ENCODE measurements at regions not wholly inside any gene's neighbourhood (a gene's known extent, or its start where the extent isn't known, plus 50 kb on each side); places are given as distances from the start of the nearest gene placed in this dataset.

- Histone ChIP-seq H3K4me3 (no peak overlapping the region), H3K27ac (no peak overlapping the region), H3K27me3 (replicated peaks; ENCODE audit: insufficient read depth) (no peaks in the 10 kb centered on the region), H3K9me3 (no peaks in the 10 kb centered on the region), H3K36me3 (no peaks in the 10 kb centered on the region), H3K4me1 (replicated peaks) (no peaks in the 10 kb centered on the region)
- DNase-seq (ENCODE audit: low spot score) = no peak
- TF ChIP-seq POLR2AphosphoS5 (IDR thresholded peaks at IDR 0.05) (no peak), POLR2A (IDR thresholded peaks at IDR 0.05) (no peak), CTCF (IDR thresholded peaks at IDR 0.05) (no peak)
- WGBS = 78% methylated on average over 4 of the region's 4 CpGs
- intact Hi-C loops (cut with DNase I) = no loop called here
These were observed 109.3 kb downstream of the C3orf38 start for GRCh38 chr3:88259045-88259444.

- 78% methylated on average over 4 of the region's 4 CpGs for WGBS
- TF ChIP-seq CTCF (IDR thresholded peaks at IDR 0.05) = no peak
- no peak for TF ChIP-seq POLR2A (IDR thresholded peaks at IDR 0.05)
- no peak for TF ChIP-seq POLR2AphosphoS5 (IDR thresholded peaks at IDR 0.05)
- no peak overlapping the region for H3K27ac ChIP-seq
- H3K4me3 ChIP-seq = no peak overlapping the region
- no peaks in the 10 kb centered on the region for H3K4me1 ChIP-seq (replicated peaks)
- no peaks in the 10 kb centered on the region for H3K36me3 ChIP-seq
- H3K27me3 ChIP-seq (replicated peaks; ENCODE audit: insufficient read depth) = no peaks in the 10 kb centered on the region
- H3K9me3 ChIP-seq = no peaks in the 10 kb centered on the region
- intact Hi-C loops (cut with DNase I) = no loop called here
- no peak for DNase-seq (ENCODE audit: low spot score)
These were observed 112.8 kb downstream of the C3orf38 start for GRCh38 chr3:88262527-88262926.

- Histone ChIP-seq H3K36me3 (no peaks in the 10 kb centered on the region), H3K27ac (no peak overlapping the region), H3K27me3 (replicated peaks; ENCODE audit: insufficient read depth) (no peaks in the 10 kb centered on the region), H3K9me3 (no peaks in the 10 kb centered on the region), H3K4me1 (replicated peaks) (no peaks in the 10 kb centered on the region), H3K4me3 (no peak overlapping the region)
- WGBS = 63% methylated on average over 8 of the region's 8 CpGs
- intact Hi-C loops (cut with DNase I) = no loop called here
- TF ChIP-seq POLR2A (IDR thresholded peaks at IDR 0.05) = no peak
- TF ChIP-seq POLR2AphosphoS5 (IDR thresholded peaks at IDR 0.05) = no peak
- no peak for TF ChIP-seq CTCF (IDR thresholded peaks at IDR 0.05)
- no peak for DNase-seq (ENCODE audit: low spot score)
These were observed 113.8 kb downstream of the C3orf38 start for GRCh38 chr3:88263417-88264100.

GRCh38 chr3:88267441-88267840, 117.7 kb downstream of the C3orf38 start:
- 40% methylated on average over 5 of the region's 5 CpGs for WGBS

More at GRCh38 chr3:88267441-88267840, 117.7 kb downstream of the C3orf38 start:
- no peak for DNase-seq (ENCODE audit: low spot score)
- Histone ChIP-seq H3K27me3 (replicated peaks; ENCODE audit: insufficient read depth) (no peaks in the 10 kb centered on the region), H3K27ac (no peak overlapping the region), H3K36me3 (no peaks in the 10 kb centered on the region), H3K4me1 (replicated peaks) (no peaks in the 10 kb centered on the region), H3K9me3 (no peaks in the 10 kb centered on the region), H3K4me3 (no peak overlapping the region)
- intact Hi-C loops (cut with DNase I) = no loop called here
- no peak for TF ChIP-seq POLR2A (IDR thresholded peaks at IDR 0.05)
- TF ChIP-seq CTCF (IDR thresholded peaks at IDR 0.05) = no peak
- TF ChIP-seq POLR2AphosphoS5 (IDR thresholded peaks at IDR 0.05) = no peak

Data from prostate gland (tissue), 2 donors.